NCI-H510A (cell line): ENCODE measurements at regions not wholly inside any gene's neighbourhood (a gene's known extent, or its start where the extent isn't known, plus 50 kb on each side); places are given as distances from the start of the nearest gene placed in this dataset.

Experiments used
- DNase-seq: peaks from one replicate; lab custom pipeline; 2025; lab: John Stamatoyannopoulos, UW

- DNase-seq = no peak
These were observed 155.3 kb downstream of the MRM1 start for GRCh38 chr17:36756695-36757094.

DNA sequence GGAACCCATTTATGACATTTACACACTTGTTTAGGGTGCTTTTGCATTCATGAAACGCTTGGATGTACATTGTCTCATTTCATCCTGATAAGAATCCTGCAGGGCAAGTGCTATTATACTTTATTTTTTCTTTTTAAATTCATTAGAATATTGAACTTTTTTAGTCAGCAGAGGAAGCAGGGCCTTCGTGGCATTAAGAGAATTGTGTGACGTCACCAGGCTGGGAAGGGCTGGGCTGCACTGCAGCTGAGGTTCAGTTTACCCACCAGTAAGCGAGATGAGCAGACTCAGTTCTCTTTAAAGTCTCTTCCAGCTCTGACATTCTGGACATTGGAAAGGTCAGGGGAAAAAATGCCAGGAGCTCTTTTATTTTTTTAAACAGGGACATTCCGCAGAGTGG is 159.0 kb downstream of the MRM1 start:
- no peak for DNase-seq

DNA sequence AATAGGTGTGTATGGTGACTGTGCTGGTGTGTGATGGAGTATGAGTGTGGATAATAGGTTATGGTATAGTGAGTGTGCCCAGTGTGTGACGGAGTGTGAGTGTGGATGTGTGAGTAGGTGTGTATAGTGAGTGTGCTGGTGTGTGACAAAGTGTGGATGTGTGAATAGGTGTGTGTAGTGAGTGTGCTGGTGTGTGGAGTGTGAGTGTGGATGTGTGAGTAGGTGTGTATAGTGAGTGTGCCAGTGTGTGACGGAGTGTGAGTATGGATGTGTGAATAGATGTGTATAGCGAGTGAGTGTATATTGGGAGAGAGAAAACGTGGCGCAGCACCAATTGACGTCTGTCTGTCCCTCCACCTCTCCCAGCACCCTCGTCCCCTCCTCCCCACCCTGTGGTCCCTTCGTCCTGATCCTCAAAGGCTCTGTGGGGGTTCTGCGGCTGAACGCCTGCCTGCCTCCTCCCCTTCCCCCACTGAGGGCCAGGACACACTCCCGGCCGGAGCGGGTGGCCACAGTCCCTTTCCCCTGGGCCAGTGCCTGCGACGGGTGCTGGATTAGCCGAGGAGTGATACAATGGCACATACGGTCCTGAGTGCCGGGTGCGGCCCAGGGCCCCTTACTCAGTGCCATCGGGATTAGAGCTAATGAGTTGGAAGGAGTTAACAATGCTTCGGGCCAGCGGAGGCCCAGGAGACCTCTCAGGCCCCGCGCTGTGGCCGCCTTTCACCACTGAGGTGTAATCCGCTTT is 160.0 kb downstream of the MRM1 start:
- no peak for DNase-seq

DNA sequence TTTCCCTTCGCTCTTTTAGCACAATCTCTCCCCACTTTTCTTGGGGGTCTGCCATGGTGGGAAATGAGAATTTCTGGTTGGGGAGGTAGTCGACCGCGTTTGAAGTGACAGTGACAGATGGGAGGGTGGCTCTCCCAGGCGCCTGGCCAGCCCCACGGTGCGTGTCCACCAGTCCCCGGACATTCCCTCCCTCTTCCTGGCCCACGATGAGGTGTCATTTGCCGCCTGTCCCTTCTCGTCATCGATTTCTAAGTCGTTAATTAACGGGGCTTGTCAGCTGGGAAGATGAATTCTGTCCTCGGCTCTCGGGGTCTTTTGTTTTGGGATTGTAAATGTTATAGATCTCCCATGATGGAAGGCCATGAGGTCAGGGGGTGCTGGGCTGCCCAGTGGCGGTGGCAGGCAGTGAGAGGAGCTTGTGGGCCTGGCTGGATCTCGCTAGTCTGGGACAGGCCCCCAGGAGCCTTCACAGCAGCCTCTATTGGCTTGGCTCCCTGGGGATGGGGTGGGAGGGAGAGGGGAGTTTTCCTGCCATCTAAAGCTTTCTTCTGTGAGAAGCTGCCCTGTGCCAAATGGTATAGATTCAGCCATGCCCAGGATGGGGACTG is 164.2 kb downstream of the MRM1 start:
- no peak for DNase-seq

DNA sequence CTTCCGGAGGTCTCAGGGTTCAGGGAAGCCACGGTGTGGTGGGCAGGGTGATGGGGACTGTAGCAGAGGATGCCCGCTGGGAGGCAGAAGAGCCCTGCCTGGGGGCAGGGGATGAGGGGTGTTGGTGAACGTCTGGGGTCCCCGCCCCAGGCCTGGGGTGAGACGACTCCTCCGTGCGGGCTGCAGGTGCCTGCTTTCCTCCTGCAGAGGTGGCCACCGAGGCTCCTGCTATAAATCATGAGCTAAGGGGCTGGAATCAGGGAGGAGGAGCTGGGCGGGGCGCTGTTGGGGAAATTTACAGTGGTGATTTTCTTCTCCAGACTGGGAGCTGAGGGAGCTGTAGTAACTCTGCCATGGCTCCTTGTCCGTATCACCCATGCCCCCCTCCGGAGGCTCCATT is 167.0 kb downstream of the MRM1 start:
- no peak for DNase-seq

DNA sequence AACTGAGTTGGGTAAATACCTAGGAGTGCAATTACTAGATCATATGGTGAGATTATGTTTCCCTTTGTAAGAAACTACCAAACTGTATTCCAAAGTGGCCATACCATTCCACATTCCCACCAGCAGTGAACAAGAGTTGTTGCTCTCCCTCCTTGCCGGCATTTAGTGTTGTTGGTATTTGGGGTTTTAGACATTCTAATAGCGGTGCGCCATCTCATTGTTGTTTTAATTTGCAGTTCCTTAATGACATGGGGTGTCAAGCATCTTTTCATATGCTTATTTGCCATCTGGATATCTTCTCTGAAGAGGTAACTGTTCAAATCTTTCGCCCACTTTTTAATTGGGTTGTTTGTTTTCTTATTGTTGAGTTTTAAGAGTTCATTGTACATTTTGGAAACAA is 164.2 kb upstream of the LHX1 start:
- DNase-seq = no peak

DNA sequence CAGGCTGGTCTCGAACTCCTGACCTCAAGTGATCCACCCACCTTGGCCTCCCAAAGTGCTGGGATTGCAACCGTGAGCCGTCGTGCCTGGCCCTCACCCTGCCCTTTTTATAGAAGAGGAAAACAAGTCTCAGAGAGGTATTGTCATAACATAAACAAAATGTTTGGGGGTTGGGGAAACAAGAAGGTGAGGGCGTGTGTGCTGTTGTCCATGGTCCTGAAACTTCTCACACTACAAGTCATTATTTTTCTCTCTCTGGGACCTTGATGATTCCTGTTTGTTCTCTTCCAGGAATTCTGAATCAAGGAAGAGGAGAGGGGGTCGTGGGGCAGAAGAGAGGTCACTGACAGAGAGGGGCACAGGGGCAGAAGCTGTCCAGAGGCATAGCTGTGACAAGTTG is 160.2 kb upstream of the LHX1 start:
- DNase-seq = no peak

DNA sequence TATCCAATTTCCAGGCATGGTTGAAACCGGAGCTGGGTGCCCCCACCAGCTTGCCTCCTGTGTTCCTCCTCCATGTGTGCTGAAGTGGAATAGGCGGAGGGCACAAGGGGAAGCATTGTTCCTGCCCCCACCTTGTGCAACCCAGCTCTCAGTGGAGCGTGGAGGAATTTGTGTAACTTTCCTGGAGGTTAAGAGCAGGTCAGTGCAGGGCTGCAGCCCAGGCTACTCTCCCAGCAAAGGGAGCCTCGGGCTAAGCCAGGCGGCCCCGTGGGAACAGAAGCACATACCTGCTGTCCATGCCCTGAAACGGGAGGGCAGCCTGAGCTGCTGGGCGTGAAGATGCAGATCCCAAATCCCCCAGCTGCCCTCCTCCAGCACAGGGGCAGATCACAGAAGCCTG is 158.8 kb upstream of the LHX1 start:
- DNase-seq = peak; percentile 44

DNA sequence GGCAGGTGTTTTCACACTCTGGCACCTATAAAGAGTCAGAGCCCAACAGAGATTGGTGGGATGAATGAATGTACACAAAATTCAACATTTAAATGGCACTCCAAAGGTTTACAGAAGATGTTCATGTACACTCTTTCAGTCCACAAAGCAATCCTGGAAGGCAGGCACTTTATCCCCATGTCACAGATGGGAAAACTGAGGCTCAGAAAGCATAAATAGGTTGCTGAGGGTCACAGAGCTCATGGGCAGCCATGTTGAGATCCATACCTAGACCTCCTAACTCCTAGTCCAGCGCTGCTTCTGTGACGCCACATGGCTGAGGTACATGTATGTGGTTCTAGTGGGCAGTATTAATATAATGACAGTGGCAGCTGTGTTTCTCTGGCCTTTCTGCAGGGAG is 157.7 kb upstream of the LHX1 start:
- no peak for DNase-seq

GRCh38 chr17:36784633-36785032 is 152.6 kb upstream of the LHX1 start:
- DNase-seq = no peak

GRCh38 chr17:36786867-36787266 is 150.4 kb upstream of the LHX1 start:
- DNase-seq = no peak

DNA sequence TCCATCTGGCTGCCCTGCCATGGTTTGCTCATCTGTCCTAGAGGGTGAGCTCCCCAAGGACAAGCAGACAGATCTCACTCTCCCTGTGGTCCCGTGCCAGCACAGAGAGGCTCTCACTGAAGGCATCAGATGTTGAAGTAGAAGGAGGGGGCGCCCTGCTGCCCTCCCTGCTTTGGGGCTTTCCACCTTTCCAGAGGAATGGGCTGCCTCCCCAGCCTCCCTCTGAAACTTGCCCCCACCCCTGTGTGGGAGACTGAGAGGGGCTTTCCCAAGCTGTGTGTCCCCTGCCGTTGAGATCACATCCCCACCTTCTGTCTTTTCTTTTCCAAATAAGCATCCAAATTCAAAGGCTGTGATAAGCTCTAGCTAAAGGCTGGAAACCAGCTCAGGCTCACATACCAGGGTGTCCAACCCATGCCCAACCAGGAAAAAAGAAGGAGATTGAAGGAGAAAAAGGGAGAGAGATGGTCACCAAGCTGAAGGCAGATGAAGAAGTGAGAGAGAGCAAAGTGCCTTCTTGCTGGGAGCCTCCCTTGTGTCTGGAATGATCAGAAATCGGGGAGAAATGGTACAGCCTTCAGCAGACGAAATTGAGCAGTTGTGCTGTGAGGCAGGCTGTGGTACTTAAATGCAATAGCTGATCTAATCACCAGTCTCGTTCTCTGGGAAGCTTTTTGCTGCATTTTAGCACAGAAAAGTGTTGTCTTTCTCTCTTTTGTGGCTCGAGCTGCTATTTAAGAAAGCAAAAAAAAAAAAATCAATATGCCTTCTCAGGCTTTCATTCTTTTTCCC is 145.9 kb upstream of the LHX1 start:
- no peak for DNase-seq

- no peak for DNase-seq
These were observed 145.3 kb upstream of the LHX1 start for GRCh38 chr17:36791942-36792475.

DNA sequence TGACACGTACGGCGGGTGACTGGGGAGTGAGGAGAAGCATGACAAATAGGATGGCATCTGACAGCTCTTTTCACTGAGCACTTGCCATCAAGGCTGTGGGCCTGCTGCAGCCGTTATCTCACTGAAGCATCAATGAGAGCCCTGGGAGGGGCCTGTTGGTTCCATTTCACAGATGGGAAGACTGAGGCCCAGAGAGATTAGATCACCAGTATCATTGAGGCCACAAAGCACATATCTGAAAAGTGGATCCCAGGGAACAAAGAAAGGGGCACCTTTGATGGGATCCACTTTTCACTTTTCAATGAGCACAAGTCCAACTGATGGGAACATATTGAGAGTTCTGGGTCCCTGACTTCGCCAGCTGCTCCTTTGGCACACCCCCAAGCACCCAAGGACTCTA is 144.4 kb upstream of the LHX1 start:
- DNase-seq = no peak

DNA sequence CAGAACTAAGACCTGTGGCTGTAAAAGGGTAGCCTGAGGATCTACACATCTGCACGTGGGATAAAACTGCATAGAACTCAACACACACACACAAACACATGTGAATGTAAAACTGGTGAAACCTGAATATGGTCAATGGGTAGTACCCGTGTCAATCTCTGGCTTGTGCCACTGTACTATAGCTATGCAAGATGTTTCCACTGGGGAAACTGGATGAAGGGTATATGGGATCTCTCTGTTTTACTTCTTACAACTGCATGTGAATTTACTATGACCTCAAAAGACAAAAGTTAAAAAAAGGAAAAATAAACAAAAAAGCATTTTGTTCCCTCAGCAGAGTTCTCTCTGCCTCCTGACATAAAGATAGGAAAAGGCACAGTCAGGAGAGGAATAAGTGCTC is 143.3 kb upstream of the LHX1 start:
- no peak for DNase-seq

- DNase-seq = no peak
These were observed 129.6 kb upstream of the LHX1 start for GRCh38 chr17:36807496-36808179.

- peak; percentile 38 for DNase-seq
These were observed 129.1 kb upstream of the LHX1 start for GRCh38 chr17:36808180-36808661.

DNA sequence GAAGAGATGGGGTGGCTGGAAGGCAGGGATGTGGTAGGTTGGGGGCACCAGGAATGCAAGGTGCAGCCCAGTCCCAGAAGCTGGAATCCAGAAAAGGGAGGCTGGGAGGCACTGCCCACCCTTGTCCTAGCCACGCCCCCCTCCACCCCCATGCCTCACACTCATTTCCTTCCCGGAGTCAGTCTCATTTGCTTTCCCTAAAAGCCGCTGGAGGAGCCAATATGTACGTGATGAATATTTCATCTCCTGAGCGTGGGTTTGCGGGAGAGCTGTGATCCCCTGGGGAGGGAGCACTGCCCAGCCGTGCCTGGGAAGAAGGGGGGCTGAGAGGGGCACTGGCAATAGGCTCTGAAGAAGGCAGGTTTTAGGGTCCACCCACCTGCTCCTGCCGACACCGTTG is 124.5 kb upstream of the LHX1 start:
- DNase-seq = no peak

GRCh38 chr17:36813357-36813756 is 123.9 kb upstream of the LHX1 start:
- no peak for DNase-seq

DNA sequence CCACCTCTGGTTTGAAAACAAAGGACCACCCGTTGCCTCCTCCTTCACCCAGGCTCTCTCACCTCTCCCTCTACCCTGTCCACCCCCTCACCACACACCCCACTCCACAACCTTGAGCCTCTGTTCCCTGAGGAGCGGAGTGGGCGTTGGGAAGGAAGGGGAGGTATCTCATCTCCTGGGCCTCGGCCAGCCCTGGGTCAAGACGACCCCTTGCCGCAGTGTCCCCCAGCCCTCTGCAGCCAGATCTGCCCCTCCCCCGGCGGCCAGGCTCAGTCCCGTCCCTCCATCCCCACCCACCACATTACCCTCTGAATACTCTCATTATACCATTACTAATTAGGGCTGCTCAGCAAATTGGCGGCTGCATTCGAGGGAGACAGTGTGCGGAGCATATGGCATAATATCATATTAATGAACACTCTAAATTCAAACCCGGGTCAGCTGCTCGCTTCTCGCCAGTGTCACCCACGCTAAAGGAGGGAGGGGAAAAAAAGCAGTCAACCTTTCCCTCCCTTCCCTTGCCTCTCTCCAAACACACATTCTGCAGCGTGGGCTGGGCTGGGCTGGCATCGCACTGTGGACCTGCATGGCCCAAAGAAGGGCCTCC is 123.2 kb upstream of the LHX1 start:
- DNase-seq = no peak

- no peak for DNase-seq
These were observed 122.3 kb upstream of the LHX1 start for GRCh38 chr17:36814958-36815357.
